CD4-positive, CD25-positive, alpha-beta regulatory T cell (primary cell): ENCODE measurements at regions not wholly inside any gene's neighbourhood (a gene's known extent, or its start where the extent isn't known, plus 50 kb on each side); places are given as distances from the start of the nearest gene placed in this dataset.
"Not testable (repeated sequence)": the region's sequence is repeated elsewhere in the genome, so short reads cannot be mapped to it uniquely, and the experiment has no call there.

Source experiments
- ATAC-seq, 2 donors: fragments of 150-1000 bp; cut with Tn5 transposase; one replicate each; pipeline ENCODE4 v1.10.0; 2021; ENCODE audit warnings: low read depth in 2 of 2, moderate number of reproducible peaks in 2 of 2, moderate library complexity in 1 of 2
- DNase-seq, 3 donors: peaks; one replicate each; pipeline versions ENCODE4 v3.0.0 to v3.0.0-alpha.2; 2012 to 2022; ENCODE audit warnings: mixed read lengths in 1 of 3
- H3K27ac ChIP-seq: one replicate; pipeline ENCODE4 v1.7.0; 2013; ENCODE audit warnings: mild to moderate bottlenecking, low read length; ENCODE audit not compliant: insufficient read depth, poor library complexity, severe bottlenecking
- H3K27me3 ChIP-seq: one replicate; pipeline ENCODE4 v1.7.0; 2013; ENCODE audit warnings: low read length; ENCODE audit not compliant: control insufficient read depth, insufficient read depth
- H3K36me3 ChIP-seq: one replicate; pipeline ENCODE4 v1.7.0; 2013; ENCODE audit warnings: mild to moderate bottlenecking, low read length, moderate library complexity; ENCODE audit not compliant: control insufficient read depth, insufficient read depth
- H3K4me1 ChIP-seq: 2 replicates; pipeline ENCODE4 v1.7.0; 2013; ENCODE audit warnings: mild to moderate bottlenecking, low read length; ENCODE audit not compliant: insufficient read depth, control insufficient read depth, poor library complexity, severe bottlenecking
- H3K4me3 ChIP-seq: one replicate; pipeline ENCODE4 v1.7.0; 2013; ENCODE audit warnings: low read depth, mild to moderate bottlenecking, low read length, moderate library complexity
- H3K9me3 ChIP-seq, 2 experiments: 1 replicate in 1 of 2; 2 replicates in 1 of 2; pipeline ENCODE4 v1.7.0; 2013; ENCODE audit warnings: low read length in 2 of 2, mild to moderate bottlenecking in 1 of 2, moderate library complexity in 1 of 2; ENCODE audit not compliant: control insufficient read depth in 2 of 2
- H3K27ac Mint-ChIP-seq, 3 donors: one replicate each; pipeline ENCODE4 v1.8.0; 2020 to 2022; ENCODE audit warnings: mild to moderate bottlenecking in 3 of 3, mixed read lengths in 3 of 3, moderate library complexity in 2 of 3
- H3K27me3 Mint-ChIP-seq: one replicate; pipeline ENCODE4 v1.8.0; 2022; ENCODE audit warnings: mild to moderate bottlenecking, mixed read lengths
- H3K36me3 Mint-ChIP-seq: one replicate; pipeline ENCODE4 v1.8.0; 2020; ENCODE audit warnings: mixed read lengths
- H3K4me1 Mint-ChIP-seq, 4 donors: one replicate each; pipeline ENCODE4 v1.8.0; 2020 to 2022; ENCODE audit warnings: mixed read lengths in 4 of 4, mild to moderate bottlenecking in 1 of 4
- H3K4me3 Mint-ChIP-seq, 4 donors: one replicate each; pipeline ENCODE4 v1.8.0; 2020 to 2022; ENCODE audit warnings: mild to moderate bottlenecking in 4 of 4, mixed read lengths in 4 of 4, moderate library complexity in 3 of 4
- H3K9me3 Mint-ChIP-seq, 7 donors: one replicate each; pipeline ENCODE4 v1.8.0; 2020 to 2022; ENCODE audit warnings: mixed read lengths in 7 of 7, mild to moderate bottlenecking in 3 of 7, moderate library complexity in 2 of 7

DNA sequence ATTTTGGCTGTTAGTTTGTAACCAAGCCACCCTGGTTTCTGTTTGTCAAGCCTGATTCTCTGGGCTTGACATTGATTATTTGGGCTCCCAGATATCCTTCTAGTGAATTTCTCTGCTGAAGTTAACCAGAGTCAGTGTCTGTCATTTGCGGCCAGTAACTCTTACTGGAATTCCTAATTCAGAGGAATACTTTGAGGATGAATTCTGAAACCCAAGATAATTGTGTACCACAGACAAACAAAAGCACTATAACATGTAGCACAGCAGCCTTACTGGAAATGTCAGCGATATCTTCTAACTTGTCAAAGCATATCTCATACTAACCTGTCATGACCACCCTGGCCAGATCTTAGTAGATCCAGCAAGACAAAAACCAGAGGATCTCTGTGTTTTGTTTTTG lies 84.4 kb upstream of the HIF1A start:
- Mint-ChIP-seq H3K36me3 (no peaks in the 10 kb centered on the region), H3K9me3 (peaks cover 0 to 3% (median 0%) of the 10 kb centered on the region in 7 donors), H3K27me3 (peaks cover 6% of the 10 kb centered on the region), H3K4me1 (no peaks in the 10 kb centered on the region), H3K27ac (no peak overlapping the region), H3K4me3 (no peak overlapping the region)
- no peak overlapping the region for H3K27ac ChIP-seq
- no peaks in the 10 kb centered on the region for H3K4me1 ChIP-seq
- ATAC-seq = no peak
- H3K9me3 ChIP-seq = no peaks in the 10 kb centered on the region
- H3K27me3 ChIP-seq = peaks cover 4% of the 10 kb centered on the region
- H3K36me3 ChIP-seq = no peaks in the 10 kb centered on the region
- no peak for DNase-seq
- H3K4me3 ChIP-seq = no peak overlapping the region

DNA sequence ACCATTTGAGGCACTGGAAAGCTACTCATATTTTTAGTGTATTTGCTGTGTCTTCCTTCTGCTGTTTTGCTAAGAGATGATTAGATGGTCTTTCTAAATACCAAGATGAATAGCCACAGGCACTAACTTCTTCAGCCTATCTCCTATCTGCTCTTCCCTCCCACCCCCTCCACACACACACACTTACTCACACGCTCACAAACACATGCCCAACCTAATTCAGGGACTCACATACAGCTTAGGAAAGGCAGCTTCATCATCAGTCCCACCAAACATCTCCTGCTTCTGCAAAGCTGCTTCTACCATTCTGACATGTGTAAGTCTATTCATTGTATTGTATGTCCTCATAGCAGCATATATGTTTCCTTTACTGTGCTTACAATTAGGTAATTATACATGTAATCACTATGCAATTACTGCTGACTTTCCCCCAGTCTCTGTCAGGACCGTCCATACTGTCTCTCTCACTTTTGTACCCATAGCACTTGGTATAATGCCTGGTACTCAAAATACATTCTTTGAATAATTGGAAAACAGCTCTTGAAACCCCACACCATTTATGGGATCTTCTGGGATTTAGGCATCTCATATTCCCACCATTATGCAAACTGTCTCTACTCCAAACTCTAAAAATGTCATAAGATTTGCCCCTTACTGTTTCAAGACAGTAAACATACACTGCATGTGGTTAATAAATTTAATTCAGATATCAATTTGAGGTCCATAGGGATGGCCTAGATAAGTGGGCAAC lies 83.3 kb upstream of the HIF1A start:
- H3K36me3 Mint-ChIP-seq = no peaks in the 10 kb centered on the region
- Histone ChIP-seq H3K27me3 (peaks cover 4% of the 10 kb centered on the region), H3K9me3 (no peaks in the 10 kb centered on the region), H3K4me3 (no peak overlapping the region), H3K36me3 (no peaks in the 10 kb centered on the region), H3K27ac (no peak overlapping the region), H3K4me1 (no peaks in the 10 kb centered on the region)
- peaks cover 0 to 3% (median 0%) of the 10 kb centered on the region in 7 donors for H3K9me3 Mint-ChIP-seq
- ATAC-seq (no peak), DNase-seq (no peak)
- H3K27ac Mint-ChIP-seq = peak overlapping the region in 1 of 3 donors; percentile 38
- H3K4me3 Mint-ChIP-seq = no peak overlapping the region
- no peaks in the 10 kb centered on the region for H3K27me3 Mint-ChIP-seq
- H3K4me1 Mint-ChIP-seq = peaks cover 0 to 2% (median 0%) of the 10 kb centered on the region in 4 donors

DNA sequence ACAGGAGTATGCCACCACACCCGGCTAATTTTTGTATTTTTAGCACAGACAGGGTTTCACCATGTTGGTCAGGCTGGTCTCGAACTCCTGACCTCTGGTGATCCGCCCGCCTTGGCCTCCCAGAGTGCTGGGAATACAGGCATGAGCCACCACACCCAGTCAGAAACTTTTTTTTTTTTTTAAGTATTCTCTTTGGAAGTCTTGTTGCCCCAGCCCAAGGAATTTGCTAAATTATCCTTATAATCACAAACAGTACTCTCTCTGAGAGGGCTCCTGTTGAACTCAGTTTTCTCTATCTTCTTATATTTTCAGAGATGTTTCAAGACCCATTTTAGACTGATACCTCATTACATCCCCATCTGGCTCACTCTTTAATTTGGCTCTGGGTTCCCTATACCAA lies 82.3 kb upstream of the HIF1A start:
- H3K4me1 Mint-ChIP-seq, H3K9me3 Mint-ChIP-seq, H3K4me3 Mint-ChIP-seq, H3K9me3 ChIP-seq, DNase-seq, H3K27ac ChIP-seq, H3K27me3 ChIP-seq, H3K36me3 ChIP-seq, H3K4me1 ChIP-seq, H3K36me3 Mint-ChIP-seq, H3K4me3 ChIP-seq, H3K27me3 Mint-ChIP-seq, ATAC-seq, H3K27ac Mint-ChIP-seq: not testable (repeated sequence)

DNA sequence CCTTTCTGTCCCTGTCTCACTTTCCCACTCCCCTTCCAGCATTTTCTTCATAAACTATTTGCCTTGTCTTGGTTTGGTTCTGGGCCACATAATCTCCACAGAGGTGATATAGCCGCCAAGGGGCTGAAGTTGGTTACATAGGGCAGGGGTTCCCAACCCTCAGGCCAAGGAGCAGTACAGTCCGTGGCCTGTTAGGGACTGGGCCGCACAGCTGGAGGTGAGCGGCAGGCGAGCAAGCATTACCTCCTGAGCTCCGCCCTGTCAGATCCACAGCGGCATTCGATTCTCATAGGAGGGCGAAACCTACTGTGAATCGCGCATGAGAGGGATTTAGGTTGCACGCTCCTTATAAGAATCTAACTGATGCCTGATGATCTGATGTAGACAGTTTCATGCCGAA lies 80.6 kb upstream of the HIF1A start:
- H3K9me3 Mint-ChIP-seq = peaks cover 0 to 3% (median 0%) of the 10 kb centered on the region in 7 donors
- peaks cover 4% of the 10 kb centered on the region for H3K36me3 Mint-ChIP-seq
- no peak overlapping the region for H3K4me3 Mint-ChIP-seq
- no peaks in the 10 kb centered on the region for H3K9me3 ChIP-seq
- H3K4me3 ChIP-seq = no peak overlapping the region
- H3K4me1 ChIP-seq = no peaks in the 10 kb centered on the region
- H3K27me3 ChIP-seq = peaks cover 2% of the 10 kb centered on the region
- DNase-seq (no peak), ATAC-seq (no peak)
- H3K27ac ChIP-seq = no peak overlapping the region
- H3K4me1 Mint-ChIP-seq = peaks cover 6 to 7% (median 6%) of the 10 kb centered on the region in 4 donors
- no peaks in the 10 kb centered on the region for H3K36me3 ChIP-seq
- no peak overlapping the region for H3K27ac Mint-ChIP-seq
- H3K27me3 Mint-ChIP-seq = no peaks in the 10 kb centered on the region

DNA sequence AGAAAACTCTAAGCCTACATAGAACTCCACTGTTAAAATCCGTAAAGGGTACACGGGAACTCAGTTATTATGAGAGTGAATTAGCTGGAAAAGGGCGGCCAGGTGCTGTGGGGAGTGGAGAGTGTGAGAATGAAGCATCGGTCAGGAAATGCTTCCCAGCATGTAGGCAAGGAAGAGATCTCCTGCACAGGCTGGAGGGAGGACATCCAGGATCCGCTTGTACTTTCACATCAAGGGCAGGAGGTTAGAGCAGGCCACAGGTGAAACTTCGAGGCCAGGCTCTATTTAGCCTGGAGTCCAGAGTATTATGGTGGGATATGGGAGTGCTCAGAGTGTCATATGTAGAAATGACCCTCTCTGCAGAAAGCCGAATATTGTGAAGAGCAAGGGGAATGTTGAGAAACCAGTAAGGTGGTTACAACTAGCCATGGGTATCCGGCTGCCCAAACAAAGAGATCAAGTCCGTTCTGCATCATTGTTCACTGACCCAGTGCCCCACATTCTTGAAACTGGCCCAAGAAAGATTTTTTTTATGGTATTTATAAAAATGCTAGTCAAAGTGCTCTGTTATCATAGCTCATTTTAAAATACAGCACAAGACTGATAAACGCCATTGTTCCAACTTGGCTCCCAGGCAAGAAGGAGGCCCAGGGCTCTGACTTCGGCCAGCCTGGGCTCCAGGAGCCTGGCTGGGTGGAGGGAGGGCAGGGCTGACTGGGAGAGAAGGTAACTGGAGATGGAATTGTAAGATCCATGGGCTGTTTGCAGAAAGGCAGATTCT lies 79.4 kb upstream of the HIF1A start:
- no peak overlapping the region for H3K27ac ChIP-seq
- ATAC-seq = no peak
- H3K9me3 ChIP-seq = no peaks in the 10 kb centered on the region
- no peak overlapping the region for H3K4me3 ChIP-seq
- no peaks in the 10 kb centered on the region for H3K27me3 Mint-ChIP-seq
- H3K36me3 ChIP-seq = no peaks in the 10 kb centered on the region
- peaks cover 6 to 7% (median 6%) of the 10 kb centered on the region in 4 donors for H3K4me1 Mint-ChIP-seq
- H3K27ac Mint-ChIP-seq = no peak overlapping the region
- no peak for DNase-seq
- H3K4me3 Mint-ChIP-seq = no peak overlapping the region
- H3K4me1 ChIP-seq = no peaks in the 10 kb centered on the region
- H3K36me3 Mint-ChIP-seq = peaks cover 4% of the 10 kb centered on the region
- peaks cover 0 to 3% (median 0%) of the 10 kb centered on the region in 7 donors for H3K9me3 Mint-ChIP-seq
- H3K27me3 ChIP-seq = peaks cover 2% of the 10 kb centered on the region

DNA sequence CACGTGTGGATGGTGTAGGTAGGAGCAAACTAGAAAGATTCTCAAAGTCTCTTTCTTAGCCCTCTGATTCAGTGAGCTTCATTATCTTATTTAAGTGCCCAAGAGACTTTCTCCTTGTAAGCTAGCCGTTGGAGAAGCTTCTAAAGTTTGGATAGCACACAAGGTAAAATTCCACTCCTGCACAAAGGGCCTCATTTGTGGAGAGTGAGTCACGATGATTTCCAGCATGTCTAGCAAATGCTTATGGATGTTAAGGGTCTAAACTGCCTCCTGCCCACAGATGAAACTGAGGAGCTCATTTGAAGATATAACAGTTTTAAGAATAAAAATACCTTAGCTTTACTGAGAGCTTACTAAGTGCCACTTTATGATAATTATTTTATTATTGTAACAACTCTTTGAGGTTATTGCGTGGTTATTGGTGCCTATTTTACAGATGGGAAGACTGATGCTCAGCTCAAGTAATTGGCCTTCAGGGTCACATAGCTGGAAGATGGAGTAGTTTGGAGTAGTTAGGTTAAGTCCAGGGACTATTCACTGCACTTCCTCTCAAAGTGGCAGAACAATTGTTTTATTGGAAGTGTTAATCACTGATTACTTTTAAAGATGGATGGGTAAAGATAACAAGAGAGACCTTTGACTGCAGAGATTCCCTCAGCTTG lies 78.7 kb upstream of the HIF1A start:
- Mint-ChIP-seq H3K9me3 (peaks cover 0 to 3% (median 0%) of the 10 kb centered on the region in 7 donors), H3K4me3 (no peak overlapping the region), H3K27me3 (no peaks in the 10 kb centered on the region), H3K4me1 (peaks cover 6 to 7% (median 6%) of the 10 kb centered on the region in 4 donors), H3K36me3 (peaks cover 4% of the 10 kb centered on the region), H3K27ac (peak overlapping the region in 2 of 3 donors; percentile 22 to 60)
- Histone ChIP-seq H3K27me3 (peaks cover 2% of the 10 kb centered on the region), H3K36me3 (no peaks in the 10 kb centered on the region), H3K9me3 (no peaks in the 10 kb centered on the region), H3K4me3 (no peak overlapping the region), H3K4me1 (no peaks in the 10 kb centered on the region), H3K27ac (no peak overlapping the region)
- ATAC-seq = no peak
- DNase-seq = no peak

DNA sequence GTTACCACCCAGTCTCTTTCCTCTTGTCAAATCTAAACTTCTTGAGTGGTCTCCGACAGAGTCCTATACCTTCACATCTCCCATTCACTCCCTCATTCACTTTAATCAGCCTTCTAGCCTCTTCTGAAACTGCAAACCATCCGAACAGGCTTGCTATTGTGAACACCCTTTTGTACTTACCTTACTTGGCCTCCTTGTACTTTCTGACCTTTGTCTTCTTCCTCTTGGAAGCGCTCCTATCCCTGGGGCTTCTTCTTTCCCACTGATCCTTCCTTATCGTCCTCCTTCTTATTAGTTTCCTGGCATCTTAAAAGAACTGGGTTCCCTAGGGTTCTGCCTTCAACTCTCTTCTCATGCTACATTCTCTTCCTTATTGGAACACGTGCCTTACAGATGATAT lies 76.9 kb upstream of the HIF1A start:
- Mint-ChIP-seq H3K9me3 (peaks cover 0 to 3% (median 0%) of the 10 kb centered on the region in 7 donors), H3K4me1 (peaks cover 6 to 7% (median 6%) of the 10 kb centered on the region in 4 donors), H3K27me3 (no peaks in the 10 kb centered on the region), H3K27ac (peak overlapping the region in 1 of 3 donors; percentile 2), H3K4me3 (no peak overlapping the region), H3K36me3 (peaks cover 4% of the 10 kb centered on the region)
- Histone ChIP-seq H3K4me1 (no peaks in the 10 kb centered on the region), H3K4me3 (no peak overlapping the region), H3K27ac (no peak overlapping the region), H3K36me3 (no peaks in the 10 kb centered on the region), H3K9me3 (no peaks in the 10 kb centered on the region), H3K27me3 (peaks cover 1% of the 10 kb centered on the region)
- no peak for DNase-seq
- ATAC-seq = no peak
